HG02840 (cell line): ENCODE measurements at regions not wholly inside any gene's neighbourhood (a gene's known extent, or its start where the extent isn't known, plus 50 kb on each side); places are given as distances from the start of the nearest gene placed in this dataset.

Experiments used
- ATAC-seq: cut with Tn5 transposase; IDR thresholded peaks from one replicate; pipeline ENCODE4 v1.9.1; 2021; ENCODE audit warnings: mild to moderate bottlenecking, moderate library complexity, moderate number of reproducible peaks; ENCODE audit not compliant: unreplicated experiment, low FRiP score

GRCh38 chr18:47422524-47422923 is 171.1 kb upstream of the SKOR2 start:
- ATAC-seq, result no peak

- no peak for ATAC-seq
These were observed 168.7 kb upstream of the SKOR2 start for GRCh38 chr18:47420130-47420529.

- no peak for ATAC-seq
These were observed 167.3 kb upstream of the SKOR2 start for GRCh38 chr18:47418746-47419145.

GRCh38 chr18:47417807-47418206 is 166.3 kb upstream of the SKOR2 start:
- ATAC-seq, result no peak

- no peak for ATAC-seq
These were observed 164.4 kb upstream of the SKOR2 start for GRCh38 chr18:47415881-47416280.

GRCh38 chr18:47413327-47413726 is 161.9 kb upstream of the SKOR2 start:
- no peak for ATAC-seq

- no peak for ATAC-seq
These were observed 161.5 kb upstream of the SKOR2 start for GRCh38 chr18:47412924-47413323.

GRCh38 chr18:47411159-47411558 is 159.7 kb upstream of the SKOR2 start:
- ATAC-seq, result no peak

GRCh38 chr18:47410139-47410538 is 158.7 kb upstream of the SKOR2 start:
- no peak for ATAC-seq

GRCh38 chr18:47409519-47409918 is 158.1 kb upstream of the SKOR2 start:
- no peak for ATAC-seq

- no peak for ATAC-seq
These were observed 156.3 kb upstream of the SKOR2 start for GRCh38 chr18:47407736-47408135.

- ATAC-seq, result no peak
These were observed 153.4 kb upstream of the SKOR2 start for GRCh38 chr18:47404845-47405244.

- no peak for ATAC-seq
These were observed 152.5 kb upstream of the SKOR2 start for GRCh38 chr18:47403949-47404348.

- no peak for ATAC-seq
These were observed 151.9 kb upstream of the SKOR2 start for GRCh38 chr18:47403317-47403716.

- ATAC-seq, result no peak
These were observed 148.0 kb upstream of the SKOR2 start for GRCh38 chr18:47399475-47399874.

GRCh38 chr18:47397671-47398319 is 146.3 kb upstream of the SKOR2 start:
- no peak for ATAC-seq

- no peak for ATAC-seq
These were observed 140.2 kb upstream of the SKOR2 start for GRCh38 chr18:47391665-47392064.

- no peak for ATAC-seq
These were observed 139.1 kb upstream of the SKOR2 start for GRCh38 chr18:47390410-47391024.

- ATAC-seq, result no peak
These were observed 137.8 kb upstream of the SKOR2 start for GRCh38 chr18:47389210-47389609.

GRCh38 chr18:47387864-47388263 is 136.4 kb upstream of the SKOR2 start:
- ATAC-seq, result no peak

- no peak for ATAC-seq
These were observed 132.3 kb upstream of the SKOR2 start for GRCh38 chr18:47383729-47384128.

GRCh38 chr18:47381975-47382570 is 130.6 kb upstream of the SKOR2 start:
- ATAC-seq, result no peak
